ENCODE measurements at regions not wholly inside any gene's neighbourhood (a gene's known extent, or its start where the extent isn't known, plus 50 kb on each side); places are given as distances from the start of the nearest gene placed in this dataset.

- no peak for FAIRE-seq
Observed at GRCh38 chr3:30122359-30122758, 484.0 kb upstream of the TGFBR2 start.

- no peak for FAIRE-seq
Observed at GRCh38 chr3:30123224-30123623, 483.2 kb upstream of the TGFBR2 start.

GRCh38 chr3:30123755-30124154 lies 482.6 kb upstream of the TGFBR2 start:
- no peak for FAIRE-seq

- no peak for FAIRE-seq
Observed at GRCh38 chr3:30124435-30125370, 481.7 kb upstream of the TGFBR2 start.

GRCh38 chr3:30129765-30130164 lies 476.6 kb upstream of the TGFBR2 start:
- FAIRE-seq: no peak

- no peak for FAIRE-seq
Observed at GRCh38 chr3:30130391-30130790, 476.0 kb upstream of the TGFBR2 start.

GRCh38 chr3:30131191-30131590 lies 475.2 kb upstream of the TGFBR2 start:
- no peak for FAIRE-seq

- no peak for FAIRE-seq
Observed at GRCh38 chr3:30135190-30135589, 471.2 kb upstream of the TGFBR2 start.

- no peak for FAIRE-seq
Observed at GRCh38 chr3:30139283-30139682, 467.1 kb upstream of the TGFBR2 start.

- no peak for FAIRE-seq
Observed at GRCh38 chr3:30140356-30141075, 465.9 kb upstream of the TGFBR2 start.

- FAIRE-seq: no peak
Observed at GRCh38 chr3:30141178-30141581, 465.2 kb upstream of the TGFBR2 start.

- FAIRE-seq: no peak
Observed at GRCh38 chr3:30141927-30142326, 464.5 kb upstream of the TGFBR2 start.

- FAIRE-seq: no peak
Observed at GRCh38 chr3:30142946-30143345, 463.5 kb upstream of the TGFBR2 start.

- no peak for FAIRE-seq
Observed at GRCh38 chr3:30145281-30145680, 461.1 kb upstream of the TGFBR2 start.

- no peak for FAIRE-seq
Observed at GRCh38 chr3:30146978-30147377, 459.4 kb upstream of the TGFBR2 start.

GRCh38 chr3:30154853-30155252 lies 451.5 kb upstream of the TGFBR2 start:
- FAIRE-seq: no peak

GRCh38 chr3:30155755-30156154 lies 450.6 kb upstream of the TGFBR2 start:
- no peak for FAIRE-seq

GRCh38 chr3:30156586-30157498 lies 449.6 kb upstream of the TGFBR2 start:
- no peak for FAIRE-seq

GRCh38 chr3:30161375-30161774 lies 445.0 kb upstream of the TGFBR2 start:
- no peak for FAIRE-seq

GRCh38 chr3:30162579-30162978 lies 443.8 kb upstream of the TGFBR2 start:
- no peak for FAIRE-seq

- no peak for FAIRE-seq
Observed at GRCh38 chr3:30166535-30166934, 439.9 kb upstream of the TGFBR2 start.

GRCh38 chr3:30167541-30168011 lies 438.8 kb upstream of the TGFBR2 start:
- no peak for FAIRE-seq

- FAIRE-seq: peak; percentile 77
Observed at GRCh38 chr3:30169487-30169886, 436.9 kb upstream of the TGFBR2 start.
